K562 (cell line): ENCODE measurements at regions not wholly inside any gene's neighbourhood (a gene's known extent, or its start where the extent isn't known, plus 50 kb on each side); places are given as distances from the start of the nearest gene placed in this dataset.

Source experiments
- DMBX1 ChIP-seq: fragments of 250-450 bp; sonication (Bioruptor Pico); IDR thresholded peaks from 2 replicates; pipeline ENCODE4 v1.8.0; 2022; ENCODE audit warnings: inconsistent platforms, mild to moderate bottlenecking, moderate library complexity, borderline replicate concordance
- ETV5 ChIP-seq: sonication (generic); formaldehyde crosslinking; IDR thresholded peaks from 2 replicates; pipeline ENCODE4 v1.4.0; 2020; ENCODE audit warnings: low read depth, mild to moderate bottlenecking, missing genetic modification reagents
- FOXO4 ChIP-seq: fragments of 450-650 bp; formaldehyde crosslinking; IDR thresholded peaks from 2 replicates; pipeline ENCODE4 v1.4.0; 2020; ENCODE audit warnings: mild to moderate bottlenecking, moderate library complexity
- GTF3C2 ChIP-seq: IDR thresholded peaks from 3 replicates; pipeline ENCODE4 v1.6.1; 2011; ENCODE audit warnings: borderline replicate concordance, mild to moderate bottlenecking, moderate library complexity; ENCODE audit not compliant: insufficient read length; ENCODE audit errors: extremely low read depth
- MTF1 ChIP-seq: fragments of 250-450 bp; sonication (Bioruptor Pico); IDR thresholded peaks from 2 replicates; pipeline ENCODE4 v1.9.0; 2021; ENCODE audit warnings: moderate library complexity, mild to moderate bottlenecking, inconsistent platforms, borderline replicate concordance
- POLR3G ChIP-seq: IDR thresholded peaks from 2 replicates; pipeline ENCODE4 v1.6.1; 2011; ENCODE audit not compliant: insufficient read length, insufficient replicate concordance; ENCODE audit errors: extremely low read depth
- REST ChIP-seq, 2 experiments: fragments of 450-650 bp; formaldehyde crosslinking in 1 of 2; IDR thresholded peaks; 2 replicates each; pipeline versions ENCODE4 v1.4.0 to v1.6.1; 2014 to 2020; ENCODE audit warnings: mild to moderate bottlenecking in 2 of 2, borderline replicate concordance in 1 of 2, low read depth in 1 of 2
- SIN3B ChIP-seq: fragments of 450-650 bp; IDR thresholded peaks from 2 replicates; pipeline ENCODE4 v1.6.1; 2017; ENCODE audit warnings: low read depth, mild to moderate bottlenecking, moderate library complexity
- USF1 ChIP-seq: sonication (generic); formaldehyde crosslinking; IDR thresholded peaks from 2 replicates; pipeline ENCODE4 v1.9.0; 2022; ENCODE audit warnings: mild to moderate bottlenecking, missing genetic modification reagents
- YY1 ChIP-seq, 3 experiments: IDR thresholded peaks; 2 replicates each; pipeline ENCODE4 v1.6.1; 2011; ENCODE audit warnings: low read length in 2 of 3, mild to moderate bottlenecking in 2 of 3, moderate library complexity in 2 of 3, borderline replicate concordance in 1 of 3, control low read depth in 1 of 3, low read depth in 1 of 3; ENCODE audit not compliant: insufficient read depth in 3 of 3, insufficient replicate concordance in 2 of 3, control insufficient read depth in 1 of 3, insufficient read length in 1 of 3; ENCODE audit errors: extremely low read depth in 1 of 3
- ZNF24 ChIP-seq: fragments of 450-650 bp; IDR thresholded peaks from 2 replicates; pipeline ENCODE4 v1.6.1; 2016

- TF ChIP-seq GTF3C2: no peak
- TF ChIP-seq POLR3G: no peak
- TF ChIP-seq REST (IDR thresholded peaks at IDR 0.05; ENCODE audit: borderline replicate concordance): no peak
- TF ChIP-seq REST (CRISPR knock-in tag; IDR thresholded peaks at IDR 0.05; ENCODE audit: low read depth): peak; percentile 86
- no peak; the same call in 1 of the 2 replicates for TF ChIP-seq ETV5 (CRISPR knock-in tag)
- no peak for TF ChIP-seq MTF1 (CRISPR knock-in tag)
- peak; percentile 58 for TF ChIP-seq SIN3B
- TF ChIP-seq DMBX1 (CRISPR knock-in tag): no peak
- TF ChIP-seq ZNF24: peak; percentile 70
- TF ChIP-seq YY1 (IDR thresholded peaks at IDR 0.05; ENCODE audit: borderline replicate concordance in 1 of 3, control insufficient read depth in 1 of 3, extremely low read depth in 1 of 3, insufficient read depth in 3 of 3, insufficient read length in 1 of 3, insufficient replicate concordance in 2 of 3, low read depth in 1 of 3, low read length in 2 of 3): peak in 2 of 3 experiments; percentile 48 to 72
- no peak for TF ChIP-seq FOXO4
- peak; percentile 81 for TF ChIP-seq USF1 (CRISPR knock-in tag)
Measured at GRCh38 chr7:131105799-131106680, 221.6 kb upstream of the MKLN1 start (continued).
